ENCODE measurements at regions not wholly inside any gene's neighbourhood (a gene's known extent, or its start where the extent isn't known, plus 50 kb on each side); places are given as distances from the start of the nearest gene placed in this dataset.

GRCh38 chr4:137934911-137935310 is 307.2 kb downstream of the SLC7A11 start:
- TF ChIP-seq CTCF (IDR thresholded peaks at IDR 0.05) = no peak
- no peak for TF ChIP-seq POLR2AphosphoS5 (IDR thresholded peaks at IDR 0.05)
- no peak for TF ChIP-seq EP300 (IDR thresholded peaks at IDR 0.05)
- TF ChIP-seq POLR2A (IDR thresholded peaks at IDR 0.05) = no peak

All from upper lobe of left lung (tissue), 4 donors.